Epithelial cell of proximal tubule (primary cell): ENCODE measurements at regions not wholly inside any gene's neighbourhood (a gene's known extent, or its start where the extent isn't known, plus 50 kb on each side); places are given as distances from the start of the nearest gene placed in this dataset.

ENCODE experiments used
- DNase-seq: peaks from one replicate; pipeline ENCODE4 v3.0.0-alpha.2; 2011; ENCODE audit warnings: low read depth
- H3K4me3 ChIP-seq: 2 replicates; pipeline ENCODE4 v1.5.1; 2011; ENCODE audit warnings: low read depth, mild to moderate bottlenecking, low read length
- TF ChIP-seq, protein P1 (sequence below): conservative IDR thresholded peaks from 2 replicates; pipeline ENCODE4 v1.5.1; 2012; ENCODE audit warnings: low read depth, mild to moderate bottlenecking, low read length

DNA sequence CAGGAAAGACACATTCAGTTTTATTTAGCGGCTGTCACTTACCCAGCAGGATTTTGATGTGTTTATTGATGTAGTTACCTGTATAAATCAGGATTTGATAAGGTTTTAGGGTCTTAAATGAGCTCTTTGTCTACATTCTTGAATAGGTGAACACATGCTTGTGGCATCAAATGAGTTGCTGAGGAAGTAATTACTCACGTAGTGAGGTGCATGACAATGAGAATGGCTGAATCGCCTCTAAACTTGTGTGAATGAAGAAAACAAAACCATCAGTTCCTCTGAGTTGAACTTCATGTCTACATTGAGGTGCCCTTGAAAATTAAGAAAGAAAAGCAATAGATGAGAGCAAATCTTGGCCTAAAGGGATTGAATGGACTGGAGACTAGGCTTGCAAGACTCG is 245.6 kb upstream of the SATB1 start:
- DNase-seq, result no peak
- TF ChIP-seq, protein P1, sequence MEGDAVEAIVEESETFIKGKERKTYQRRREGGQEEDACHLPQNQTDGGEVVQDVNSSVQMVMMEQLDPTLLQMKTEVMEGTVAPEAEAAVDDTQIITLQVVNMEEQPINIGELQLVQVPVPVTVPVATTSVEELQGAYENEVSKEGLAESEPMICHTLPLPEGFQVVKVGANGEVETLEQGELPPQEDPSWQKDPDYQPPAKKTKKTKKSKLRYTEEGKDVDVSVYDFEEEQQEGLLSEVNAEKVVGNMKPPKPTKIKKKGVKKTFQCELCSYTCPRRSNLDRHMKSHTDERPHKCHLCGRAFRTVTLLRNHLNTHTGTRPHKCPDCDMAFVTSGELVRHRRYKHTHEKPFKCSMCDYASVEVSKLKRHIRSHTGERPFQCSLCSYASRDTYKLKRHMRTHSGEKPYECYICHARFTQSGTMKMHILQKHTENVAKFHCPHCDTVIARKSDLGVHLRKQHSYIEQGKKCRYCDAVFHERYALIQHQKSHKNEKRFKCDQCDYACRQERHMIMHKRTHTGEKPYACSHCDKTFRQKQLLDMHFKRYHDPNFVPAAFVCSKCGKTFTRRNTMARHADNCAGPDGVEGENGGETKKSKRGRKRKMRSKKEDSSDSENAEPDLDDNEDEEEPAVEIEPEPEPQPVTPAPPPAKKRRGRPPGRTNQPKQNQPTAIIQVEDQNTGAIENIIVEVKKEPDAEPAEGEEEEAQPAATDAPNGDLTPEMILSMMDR, result no peak
- H3K4me3 ChIP-seq, result no peak overlapping the region

DNA sequence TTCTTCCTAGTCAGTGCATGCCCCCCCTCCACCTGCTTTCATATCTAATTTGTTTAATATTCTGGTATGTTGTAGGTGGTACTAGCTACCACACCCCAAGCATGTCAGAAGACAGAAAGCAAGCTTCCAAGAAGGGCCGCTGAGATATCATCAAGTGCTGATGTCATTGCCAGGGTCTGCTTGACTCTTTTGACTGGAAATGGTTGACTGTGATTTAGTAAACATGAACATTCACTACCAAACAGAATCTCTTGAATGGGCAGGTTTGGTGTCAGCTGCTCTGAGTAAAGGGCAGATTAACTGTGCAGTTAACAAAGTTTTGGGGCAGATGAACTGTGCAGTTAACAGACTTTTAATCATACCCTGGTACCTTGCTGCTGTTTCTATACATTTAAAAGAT is 244.2 kb upstream of the SATB1 start:
- no peak for DNase-seq
- no peak overlapping the region for H3K4me3 ChIP-seq
- TF ChIP-seq, protein P1, result no peak

DNA sequence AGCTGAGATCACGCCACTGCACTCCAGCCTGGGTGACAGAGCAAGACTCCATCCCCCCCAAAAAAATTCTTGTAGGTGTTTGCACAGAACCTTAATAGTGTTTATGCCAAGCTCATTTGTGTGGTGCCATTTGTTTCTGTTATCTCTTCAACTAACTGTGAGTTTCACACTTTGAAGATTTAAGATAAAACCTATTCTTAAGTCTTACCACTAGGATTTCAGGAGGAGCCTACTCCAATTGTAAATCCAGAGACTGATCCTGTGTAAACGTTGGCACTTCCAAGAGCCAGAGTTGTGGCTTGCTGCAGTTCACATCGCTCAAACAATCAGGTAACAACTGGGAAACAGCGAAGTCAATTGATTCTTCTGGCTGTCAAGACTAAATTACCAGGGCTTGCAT is 242.4 kb upstream of the SATB1 start:
- TF ChIP-seq, protein P1, result no peak
- DNase-seq, result no peak
- H3K4me3 ChIP-seq, result no peak overlapping the region

DNA sequence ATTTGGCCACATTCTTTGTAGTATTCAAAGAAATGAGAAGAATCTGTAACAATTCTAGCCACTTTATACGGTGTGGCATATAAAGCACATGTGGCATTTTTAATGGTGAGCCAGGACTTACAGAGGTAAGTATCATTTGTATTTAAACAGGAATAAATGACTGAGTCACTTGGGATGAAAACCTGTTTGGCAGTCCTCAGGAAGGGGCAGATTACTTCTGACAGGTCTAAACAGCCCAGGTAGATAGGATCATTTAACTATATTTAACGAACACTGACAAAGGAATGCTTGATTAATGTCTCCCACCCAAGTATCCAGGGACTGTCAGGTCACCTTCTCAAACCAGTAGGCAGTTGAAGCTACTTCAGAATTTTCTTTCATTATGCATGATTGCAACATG is 241.5 kb upstream of the SATB1 start:
- H3K4me3 ChIP-seq, result no peak overlapping the region
- no peak for DNase-seq
- TF ChIP-seq, protein P1, result no peak

DNA sequence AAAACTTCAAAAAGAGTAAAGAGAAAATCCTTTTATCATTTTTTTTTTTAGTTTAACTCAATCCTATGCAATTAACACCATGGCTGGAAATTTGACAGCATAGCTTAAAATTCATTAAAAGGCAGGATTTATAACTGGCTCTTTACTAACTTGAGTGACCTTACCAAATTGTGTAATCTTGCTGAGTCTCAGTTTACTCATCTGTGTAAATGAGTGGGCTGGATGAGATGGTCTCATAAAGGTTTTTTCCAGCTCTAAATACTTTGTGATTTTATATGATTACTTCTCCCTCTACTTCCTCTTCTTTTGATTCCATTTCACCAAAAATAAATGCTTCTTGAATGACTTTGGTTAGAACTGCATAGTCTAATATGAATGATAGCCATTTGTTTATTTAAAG is 234.9 kb upstream of the SATB1 start:
- TF ChIP-seq, protein P1, result no peak
- no peak overlapping the region for H3K4me3 ChIP-seq
- no peak for DNase-seq

DNA sequence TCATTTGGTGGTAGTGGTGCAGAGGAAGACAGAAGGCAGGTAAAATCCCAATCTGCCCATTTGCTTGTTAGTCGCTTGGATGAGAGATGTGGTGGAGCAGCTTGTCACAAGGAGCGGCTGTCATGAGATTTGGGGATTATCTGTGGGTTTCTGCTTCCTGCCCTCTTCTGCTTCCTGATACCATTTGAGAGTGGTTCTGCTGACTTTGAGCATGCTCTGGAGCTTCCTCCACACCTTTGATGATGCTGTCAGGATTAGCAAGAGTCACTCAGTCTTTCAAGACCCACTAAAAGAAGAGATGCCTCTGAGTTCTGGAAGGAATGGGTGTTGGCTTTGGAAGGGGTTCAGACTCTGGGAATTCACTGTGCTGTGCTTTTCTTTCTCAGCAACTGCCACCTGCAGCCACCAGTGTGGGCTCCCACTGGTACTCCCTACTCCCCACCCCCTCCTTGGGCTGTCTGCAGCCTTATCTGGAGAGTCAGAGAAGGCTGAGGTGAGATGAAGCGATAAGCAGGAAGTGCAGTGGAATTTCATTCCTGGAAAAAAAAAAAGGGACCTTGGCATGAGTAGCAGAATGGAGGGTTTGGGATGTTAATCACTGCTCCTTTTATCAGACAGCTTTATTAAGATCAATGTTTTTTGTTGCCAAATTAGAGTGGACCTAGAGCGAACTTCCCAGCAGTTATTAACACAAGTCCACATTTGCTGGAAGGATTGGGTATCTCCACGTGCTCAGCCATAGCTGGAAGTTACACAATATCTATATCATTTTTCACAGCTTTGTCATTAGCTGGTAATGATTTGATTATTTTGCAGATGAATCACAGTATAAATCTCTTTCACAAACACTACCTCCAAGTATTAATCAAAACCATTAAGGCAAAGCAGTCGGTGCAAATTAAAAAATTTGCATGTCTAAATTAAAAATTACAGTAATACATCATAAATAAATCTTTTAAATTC is 233.0 kb upstream of the SATB1 start:
- DNase-seq, result no peak
- TF ChIP-seq, protein P1, result no peak
- H3K4me3 ChIP-seq, result no peak overlapping the region

DNA sequence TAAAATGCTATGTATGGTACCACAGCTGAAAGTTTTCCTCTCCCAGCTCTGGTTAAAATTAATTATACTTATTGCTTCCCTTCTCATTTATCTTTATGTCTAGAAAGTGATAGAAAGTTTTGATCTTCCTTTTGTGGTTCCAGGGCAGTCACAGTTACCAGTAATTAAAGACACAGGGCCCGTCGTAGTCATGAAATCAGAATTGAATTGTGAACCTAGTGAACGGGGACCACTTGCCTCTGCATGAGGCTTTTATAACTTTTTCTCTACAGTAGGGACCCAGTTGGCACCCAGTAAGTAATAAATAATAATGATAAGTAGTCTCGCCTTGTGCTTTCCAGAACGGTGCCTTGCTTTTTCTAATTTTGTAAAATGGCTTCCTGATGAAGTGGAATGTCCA is 231.7 kb upstream of the SATB1 start:
- DNase-seq, result no peak
- TF ChIP-seq, protein P1, result no peak
- no peak overlapping the region for H3K4me3 ChIP-seq
